SK-N-MC (cell line): ENCODE measurements at regions not wholly inside any gene's neighbourhood (a gene's known extent, or its start where the extent isn't known, plus 50 kb on each side); places are given as distances from the start of the nearest gene placed in this dataset.

Experiments
- DNase-seq: peaks from one replicate; pipeline ENCODE4 v3.0.0-alpha.2; 2011; ENCODE audit warnings: low read depth, low spot score
- H3K27ac ChIP-seq: fragments of 200-600 bp; sonication (generic); 2 replicates; pipeline ENCODE4 v1.5.1; 2016; ENCODE audit warnings: mixed run types
- H3K36me3 ChIP-seq: fragments of 200-600 bp; sonication (generic); 2 replicates; pipeline ENCODE4 v1.6.1; 2017; ENCODE audit warnings: antibody characterized with exemption, low read length, mixed read lengths; ENCODE audit not compliant: insufficient read depth
- H3K4me3 ChIP-seq: fragments of 200-600 bp; sonication (generic); 2 replicates; pipeline ENCODE4 v1.5.1; 2016
- H3K9ac ChIP-seq: fragments of 200-600 bp; sonication (generic); 2 replicates; pipeline ENCODE4 v1.8.0; 2017; ENCODE audit warnings: mixed run types, mixed read lengths; ENCODE audit not compliant: insufficient read length
- H3K9me3 ChIP-seq: fragments of 200-600 bp; sonication (generic); 2 replicates; pipeline ENCODE4 v1.6.1; 2017; ENCODE audit warnings: low read depth, mild to moderate bottlenecking, antibody characterized with exemption, low read length, moderate library complexity, mixed read lengths
- EZH2 ChIP-seq: fragments of 200-600 bp; sonication (generic); IDR thresholded peaks from one replicate; pipeline ENCODE4 v1.6.1; 2017; ENCODE audit warnings: antibody characterized with exemption
- FOXP2 ChIP-seq: optimal IDR thresholded peaks from 2 replicates; pipeline ENCODE3; 2011; ENCODE audit warnings: mild to moderate bottlenecking, moderate library complexity; ENCODE audit not compliant: insufficient read depth; ENCODE audit errors: extremely low read length, control extremely low read depth
- POLR2AphosphoS5 ChIP-seq: IDR thresholded peaks from 2 replicates; pipeline ENCODE4 v1.6.1; 2012; ENCODE audit warnings: mild to moderate bottlenecking, low read depth, low read length, borderline replicate concordance

DNA sequence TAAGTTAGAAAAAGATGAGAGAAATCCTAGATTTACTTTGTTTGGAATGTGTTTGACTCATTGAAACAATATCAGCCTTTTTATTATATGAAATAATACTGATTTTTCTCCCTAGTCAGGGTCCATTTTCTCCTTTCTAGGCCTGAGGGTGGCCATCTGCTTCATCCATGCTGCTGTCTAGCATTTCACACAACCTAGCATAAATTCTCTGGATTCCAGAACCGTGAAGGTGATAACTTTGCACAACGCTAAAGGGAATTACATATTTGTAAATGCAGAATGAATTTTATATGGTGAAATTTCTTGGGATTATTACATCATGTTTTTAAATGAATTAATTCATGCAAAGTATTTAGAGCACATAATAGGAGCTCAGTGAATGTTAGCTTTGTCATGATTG, 505.1 kb downstream of the INHBA start:
- no peak overlapping the region for H3K27ac ChIP-seq
- DNase-seq: no peak
- no peaks in the 10 kb centered on the region for H3K36me3 ChIP-seq
- no peak overlapping the region for H3K4me3 ChIP-seq
- no peaks in the 10 kb centered on the region for H3K9me3 ChIP-seq
- no peak overlapping the region for H3K9ac ChIP-seq
- TF ChIP-seq EZH2 (no peak), POLR2AphosphoS5 (no peak), FOXP2 (no peak)

DNA sequence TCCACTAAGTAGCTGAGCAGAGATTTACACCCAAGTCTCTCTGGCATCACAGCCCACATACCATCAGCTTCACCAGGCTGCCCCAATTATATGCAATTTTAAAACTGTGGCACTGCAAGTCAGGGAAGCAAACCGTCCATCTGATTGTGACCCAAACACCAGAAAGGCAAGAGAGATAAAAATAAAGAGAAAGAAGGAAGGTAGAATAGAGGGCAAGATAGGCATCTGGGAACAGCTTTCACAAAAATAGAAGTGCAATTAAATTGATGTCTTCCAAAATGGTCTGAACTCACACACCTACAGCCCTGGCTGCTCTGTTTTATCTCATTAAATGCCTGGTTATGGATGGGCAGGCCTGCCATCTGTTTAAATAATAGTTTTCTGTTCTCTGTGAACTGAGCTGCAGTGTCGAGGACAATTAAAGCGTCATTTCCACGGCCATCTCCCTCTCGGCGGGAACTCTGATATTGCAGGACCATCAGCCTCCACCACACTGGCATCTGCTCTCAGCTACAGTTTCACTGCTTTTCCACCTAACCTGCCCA, 509.1 kb downstream of the INHBA start:
- Histone ChIP-seq H3K27ac (no peak overlapping the region), H3K9ac (no peak overlapping the region), H3K4me3 (no peak overlapping the region), H3K9me3 (no peaks in the 10 kb centered on the region), H3K36me3 (no peaks in the 10 kb centered on the region)
- TF ChIP-seq FOXP2 (no peak), EZH2 (no peak), POLR2AphosphoS5 (no peak)
- DNase-seq: no peak

DNA sequence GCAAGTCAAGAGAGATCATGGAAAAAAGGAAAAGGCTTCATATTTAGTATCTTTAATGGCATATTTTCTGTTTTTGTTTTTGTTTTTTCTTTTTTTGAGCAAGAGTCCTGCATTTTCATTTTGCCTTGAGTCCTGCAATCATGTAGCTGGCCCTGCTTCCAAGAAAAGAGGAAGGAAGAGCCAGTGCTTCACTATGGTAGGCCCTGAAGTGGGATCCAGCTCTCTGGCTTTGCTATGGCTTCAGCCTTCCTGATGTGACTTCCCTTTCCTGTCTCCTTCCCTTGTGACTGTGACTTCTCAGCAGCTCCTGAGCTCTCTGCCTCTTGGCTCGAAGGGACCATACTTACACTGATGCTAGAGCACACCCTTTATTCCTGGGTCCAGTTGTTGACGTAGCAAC, 512.3 kb downstream of the INHBA start:
- no peak for DNase-seq
- TF ChIP-seq POLR2AphosphoS5: no peak
- no peak for TF ChIP-seq EZH2
- no peak for TF ChIP-seq FOXP2
- Histone ChIP-seq H3K4me3 (no peak overlapping the region), H3K9me3 (no peaks in the 10 kb centered on the region), H3K9ac (no peak overlapping the region), H3K27ac (no peak overlapping the region), H3K36me3 (no peaks in the 10 kb centered on the region)

DNA sequence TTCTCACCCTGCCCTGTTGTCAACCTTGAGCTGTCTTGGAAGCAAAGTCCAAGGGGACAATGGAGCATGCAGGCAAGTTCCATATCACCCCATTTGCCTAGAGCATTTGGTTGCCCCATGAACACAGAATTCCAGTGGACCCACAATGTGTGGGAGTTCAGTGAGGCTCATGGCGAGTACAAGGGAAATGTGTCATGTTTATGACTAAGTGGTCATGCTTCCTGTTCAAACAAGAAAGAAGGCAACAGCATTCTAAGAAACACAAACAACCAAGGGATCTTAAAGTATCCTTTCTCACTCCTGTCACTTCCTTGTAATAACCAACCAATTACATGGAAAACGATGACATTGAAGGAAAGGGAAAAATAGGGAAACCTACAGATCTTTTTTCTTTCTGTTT, 513.0 kb downstream of the INHBA start:
- Histone ChIP-seq H3K36me3 (no peaks in the 10 kb centered on the region), H3K4me3 (no peak overlapping the region), H3K9ac (no peak overlapping the region), H3K27ac (no peak overlapping the region), H3K9me3 (no peaks in the 10 kb centered on the region)
- no peak for DNase-seq
- no peak for TF ChIP-seq POLR2AphosphoS5
- TF ChIP-seq FOXP2: no peak
- no peak for TF ChIP-seq EZH2

DNA sequence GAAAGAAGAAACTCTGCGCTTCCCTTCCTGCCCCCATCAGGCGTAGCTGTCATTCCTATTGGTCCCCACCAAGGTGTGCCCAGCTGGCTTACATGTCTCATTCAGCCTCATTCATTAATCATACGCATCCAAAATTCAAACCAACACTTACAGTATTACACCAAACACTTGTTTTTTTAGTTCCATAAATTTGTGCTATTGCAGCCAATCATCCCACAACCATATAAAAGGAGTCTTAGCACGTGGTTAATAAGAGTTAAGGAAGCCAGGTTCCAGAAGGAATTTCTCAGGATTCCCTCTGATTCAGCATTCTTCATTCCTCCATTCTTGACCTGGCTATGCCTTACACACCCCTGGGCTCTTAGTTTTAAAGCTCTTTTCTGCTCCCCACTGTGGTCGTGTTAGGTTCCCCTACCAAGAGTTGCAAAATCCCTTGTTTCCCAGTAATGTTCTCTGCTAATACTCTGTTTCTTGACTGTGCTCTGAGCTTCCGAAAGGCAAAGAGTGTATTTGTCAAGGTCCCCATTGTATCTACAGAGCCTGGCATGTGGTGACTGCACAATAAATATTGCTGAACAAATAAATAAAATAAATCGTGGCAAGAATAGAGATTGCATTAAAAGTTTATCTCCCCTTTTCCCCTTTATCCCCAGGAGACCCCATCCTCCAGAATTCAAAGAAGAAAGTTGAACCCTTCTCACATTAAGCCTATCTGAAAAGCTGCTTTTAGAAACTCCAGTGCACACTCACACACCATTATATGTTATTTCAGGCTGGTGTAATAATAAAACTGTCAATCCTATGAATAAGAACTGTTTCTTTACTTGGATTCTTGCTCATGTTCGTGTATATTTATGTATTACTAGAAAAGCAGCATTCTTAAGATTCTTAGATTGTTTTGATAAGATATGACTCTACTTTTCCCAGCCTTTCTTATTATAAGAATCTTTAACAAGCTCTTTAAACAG, 514.4 kb downstream of the INHBA start:
- peak overlapping the region; percentile 11; the same call in 1 of the 2 replicates for H3K4me3 ChIP-seq
- H3K27ac ChIP-seq: peak overlapping the region; percentile 83
- TF ChIP-seq EZH2 (no peak), FOXP2 (no peak), POLR2AphosphoS5 (no peak)
- H3K9ac ChIP-seq: no peak overlapping the region
- H3K9me3 ChIP-seq: no peaks in the 10 kb centered on the region
- no peaks in the 10 kb centered on the region for H3K36me3 ChIP-seq
- DNase-seq: no peak

DNA sequence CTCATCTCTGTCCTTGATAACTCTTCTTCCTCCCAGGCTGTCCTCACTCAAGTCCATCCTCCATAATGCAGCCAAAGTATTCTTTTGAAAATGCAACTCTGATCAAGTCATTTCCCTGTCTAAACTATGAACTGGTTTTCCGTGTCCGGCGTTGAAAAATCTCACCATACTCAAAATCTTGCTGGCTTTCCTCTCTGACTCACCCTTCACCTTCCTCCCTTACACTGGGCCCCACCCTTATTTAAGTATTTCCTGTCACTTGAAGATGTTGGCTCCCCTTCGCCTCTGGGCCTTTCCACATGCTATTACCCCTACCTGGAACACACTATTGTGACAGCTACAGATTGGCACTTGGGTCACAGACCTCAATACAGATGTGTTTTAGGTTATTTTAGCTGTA, 515.6 kb downstream of the INHBA start:
- DNase-seq: no peak
- TF ChIP-seq EZH2 (no peak), FOXP2 (no peak), POLR2AphosphoS5 (no peak)
- no peaks in the 10 kb centered on the region for H3K36me3 ChIP-seq
- no peak overlapping the region for H3K4me3 ChIP-seq
- no peak overlapping the region for H3K27ac ChIP-seq
- no peaks in the 10 kb centered on the region for H3K9me3 ChIP-seq
- no peak overlapping the region for H3K9ac ChIP-seq

DNA sequence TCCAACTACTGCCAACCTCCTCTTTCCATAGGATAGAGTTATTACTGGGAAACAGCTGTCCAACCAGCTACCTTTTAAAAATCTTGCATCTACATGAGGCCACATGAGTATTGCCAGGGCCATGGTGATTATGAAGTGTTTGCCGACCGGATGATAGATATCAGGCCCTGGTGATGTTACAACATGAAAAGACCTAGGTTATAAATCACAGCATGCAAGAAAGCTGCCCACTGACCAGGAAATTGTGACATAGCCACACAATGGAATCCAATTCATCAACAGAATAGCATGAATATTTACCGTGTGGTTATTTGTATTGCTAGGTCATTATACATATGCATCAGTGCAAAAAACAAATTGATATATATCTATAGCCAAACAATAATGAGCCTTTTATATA, 517.0 kb downstream of the INHBA start:
- no peaks in the 10 kb centered on the region for H3K36me3 ChIP-seq
- no peaks in the 10 kb centered on the region for H3K9me3 ChIP-seq
- H3K4me3 ChIP-seq: no peak overlapping the region
- H3K27ac ChIP-seq: no peak overlapping the region
- no peak for DNase-seq
- TF ChIP-seq POLR2AphosphoS5: no peak
- TF ChIP-seq FOXP2: no peak
- TF ChIP-seq EZH2: no peak
- H3K9ac ChIP-seq: no peak overlapping the region

DNA sequence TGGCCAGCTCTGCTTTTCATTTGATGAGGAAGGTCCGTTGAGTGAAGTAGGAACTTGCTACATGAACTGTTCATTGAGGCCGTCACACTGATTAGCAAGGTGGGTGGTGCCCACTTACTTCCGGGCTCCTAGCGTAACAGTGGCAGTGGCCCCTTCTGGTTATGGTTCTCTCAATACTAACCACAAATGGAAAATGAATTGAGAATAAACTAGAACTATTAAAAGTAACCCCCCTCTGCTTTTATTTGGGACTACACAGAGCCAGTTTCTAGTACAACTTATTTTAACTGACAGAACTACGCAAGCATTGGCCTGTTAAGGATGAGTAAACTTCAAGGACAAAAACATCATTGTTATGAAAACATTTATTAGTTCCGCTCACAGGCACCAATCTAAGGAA, 519.1 kb downstream of the INHBA start:
- DNase-seq: no peak
- TF ChIP-seq EZH2 (no peak), POLR2AphosphoS5 (no peak)
- H3K9ac ChIP-seq: no peak overlapping the region

DNA sequence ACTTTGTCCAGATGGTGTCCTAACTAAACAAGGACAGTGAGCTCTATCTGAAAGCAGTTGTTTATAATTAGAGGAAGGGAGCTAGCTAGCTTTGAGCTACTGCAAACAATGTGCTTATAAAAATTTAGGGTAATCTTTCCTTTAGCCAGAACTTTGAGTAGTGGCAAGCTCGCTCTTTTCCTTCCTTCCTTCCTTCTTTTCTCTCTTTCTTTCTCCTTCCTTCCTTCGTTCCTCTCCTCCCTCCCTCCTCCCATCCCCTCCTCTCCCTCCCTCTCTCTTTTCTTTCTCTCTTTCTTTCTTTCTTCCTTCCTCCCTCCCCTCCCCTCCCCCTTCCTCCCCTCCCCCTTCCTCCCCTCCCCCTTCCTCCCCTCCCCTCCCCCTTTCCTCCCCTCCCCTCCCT, 520.1 kb downstream of the INHBA start:
- Histone ChIP-seq H3K9ac (no peak overlapping the region), H3K27ac (no peak overlapping the region), H3K4me3 (no peak overlapping the region), H3K9me3 (no peaks in the 10 kb centered on the region), H3K36me3 (no peaks in the 10 kb centered on the region)
- no peak for DNase-seq
- TF ChIP-seq EZH2 (no peak), FOXP2 (no peak), POLR2AphosphoS5 (no peak)

More for the DNA sequence above, 519.1 kb downstream of the INHBA start:
- Histone ChIP-seq H3K4me3 (no peak overlapping the region), H3K27ac (no peak overlapping the region), H3K36me3 (no peaks in the 10 kb centered on the region), H3K9me3 (no peaks in the 10 kb centered on the region)
